ENCODE measurements at regions not wholly inside any gene's neighbourhood (a gene's known extent, or its start where the extent isn't known, plus 50 kb on each side); places are given as distances from the start of the nearest gene placed in this dataset.

GRCh38 chr12:27384261-27384590 is 51.6 kb downstream of the BMAL2 start:
- TF ChIP-seq, protein P1, sequence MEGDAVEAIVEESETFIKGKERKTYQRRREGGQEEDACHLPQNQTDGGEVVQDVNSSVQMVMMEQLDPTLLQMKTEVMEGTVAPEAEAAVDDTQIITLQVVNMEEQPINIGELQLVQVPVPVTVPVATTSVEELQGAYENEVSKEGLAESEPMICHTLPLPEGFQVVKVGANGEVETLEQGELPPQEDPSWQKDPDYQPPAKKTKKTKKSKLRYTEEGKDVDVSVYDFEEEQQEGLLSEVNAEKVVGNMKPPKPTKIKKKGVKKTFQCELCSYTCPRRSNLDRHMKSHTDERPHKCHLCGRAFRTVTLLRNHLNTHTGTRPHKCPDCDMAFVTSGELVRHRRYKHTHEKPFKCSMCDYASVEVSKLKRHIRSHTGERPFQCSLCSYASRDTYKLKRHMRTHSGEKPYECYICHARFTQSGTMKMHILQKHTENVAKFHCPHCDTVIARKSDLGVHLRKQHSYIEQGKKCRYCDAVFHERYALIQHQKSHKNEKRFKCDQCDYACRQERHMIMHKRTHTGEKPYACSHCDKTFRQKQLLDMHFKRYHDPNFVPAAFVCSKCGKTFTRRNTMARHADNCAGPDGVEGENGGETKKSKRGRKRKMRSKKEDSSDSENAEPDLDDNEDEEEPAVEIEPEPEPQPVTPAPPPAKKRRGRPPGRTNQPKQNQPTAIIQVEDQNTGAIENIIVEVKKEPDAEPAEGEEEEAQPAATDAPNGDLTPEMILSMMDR (IDR thresholded peaks at IDR 0.05 in 8 of 11, conservative IDR thresholded peaks at IDR 0.05 in 3 of 11), result peak in 3 of 11 experiments; percentile 1 to 43 (median 6)
- TF ChIP-seq POLR2AphosphoS5 (IDR thresholded peaks at IDR 0.05) (no peak), POLR2A (IDR thresholded peaks at IDR 0.05) (no peak)
